ENCODE measurements at regions not wholly inside any gene's neighbourhood (a gene's known extent, or its start where the extent isn't known, plus 50 kb on each side); places are given as distances from the start of the nearest gene placed in this dataset.

DNA sequence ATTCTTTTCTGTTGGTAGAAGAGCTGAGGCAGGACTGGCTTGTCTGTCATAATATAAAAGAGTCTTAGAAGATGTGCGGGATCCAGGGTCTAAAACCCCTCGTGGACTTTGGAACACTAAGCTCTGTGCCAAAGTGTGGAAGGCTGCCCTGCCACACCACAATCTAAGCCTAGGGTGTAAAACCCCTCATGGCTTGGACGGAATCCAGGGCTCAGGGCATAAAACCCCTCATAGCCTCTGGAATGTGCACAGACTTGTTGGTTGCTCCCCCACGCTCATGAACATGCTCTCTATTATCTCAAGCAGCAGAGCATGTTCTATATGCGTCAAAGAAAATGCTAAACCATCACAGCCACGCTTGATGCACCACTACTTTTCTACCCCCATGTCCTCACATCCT, 483.6 kb downstream of the GABRG1 start:
- CTCF ChIA-PET (ENCODE audit: low intra/inter-chr PET ratio, low total read pairs) = no interaction called here
- ATAC-seq (no peak), DNase-seq (ENCODE audit: low spot score) (no peak), FAIRE-seq (no peak)
- no peaks in the 10 kb centered on the region for H3K36me3 ChIP-seq (replicated peaks in 1 of 2; ENCODE audit: control insufficient read depth in 1 of 2, insufficient read depth in 2 of 2, low read length in 2 of 2)
- H3K9ac ChIP-seq (ENCODE audit: insufficient read depth, low read depth, low read length) = no peak overlapping the region
- no peaks in the 10 kb centered on the region for H3K4me1 ChIP-seq (ENCODE audit: insufficient read depth, low read length)
- no peak overlapping the region for H3K4me2 ChIP-seq (ENCODE audit: low read depth, low read length)
- TF ChIP-seq CC2D1A (CRISPR knock-in tag; IDR thresholded peaks at IDR 0.05) (no peak), DNMT1 (CRISPR knock-in tag; IDR thresholded peaks at IDR 0.05) (no peak), ZSCAN21 (CRISPR knock-in tag; IDR thresholded peaks at IDR 0.05; ENCODE audit: borderline replicate concordance) (no peak), REL (CRISPR knock-in tag; conservative IDR thresholded peaks at IDR 0.05) (no peak), FOXP1 (IDR thresholded peaks at IDR 0.05) (no peak), FOXP1 (CRISPR knock-in tag; IDR thresholded peaks at IDR 0.05) (no peak), ZNF782 (CRISPR knock-in tag; IDR thresholded peaks at IDR 0.05; ENCODE audit: borderline replicate concordance) (no peak)
- TF ChIP-seq, protein P1, sequence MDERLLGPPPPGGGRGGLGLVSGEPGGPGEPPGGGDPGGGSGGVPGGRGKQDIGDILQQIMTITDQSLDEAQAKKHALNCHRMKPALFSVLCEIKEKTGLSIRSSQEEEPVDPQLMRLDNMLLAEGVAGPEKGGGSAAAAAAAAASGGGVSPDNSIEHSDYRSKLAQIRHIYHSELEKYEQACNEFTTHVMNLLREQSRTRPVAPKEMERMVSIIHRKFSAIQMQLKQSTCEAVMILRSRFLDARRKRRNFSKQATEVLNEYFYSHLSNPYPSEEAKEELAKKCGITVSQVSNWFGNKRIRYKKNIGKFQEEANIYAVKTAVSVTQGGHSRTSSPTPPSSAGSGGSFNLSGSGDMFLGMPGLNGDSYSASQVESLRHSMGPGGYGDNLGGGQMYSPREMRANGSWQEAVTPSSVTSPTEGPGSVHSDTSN (CRISPR knock-in tag; IDR thresholded peaks at IDR 0.05) = no peak
- TF ChIP-seq, protein P2, sequence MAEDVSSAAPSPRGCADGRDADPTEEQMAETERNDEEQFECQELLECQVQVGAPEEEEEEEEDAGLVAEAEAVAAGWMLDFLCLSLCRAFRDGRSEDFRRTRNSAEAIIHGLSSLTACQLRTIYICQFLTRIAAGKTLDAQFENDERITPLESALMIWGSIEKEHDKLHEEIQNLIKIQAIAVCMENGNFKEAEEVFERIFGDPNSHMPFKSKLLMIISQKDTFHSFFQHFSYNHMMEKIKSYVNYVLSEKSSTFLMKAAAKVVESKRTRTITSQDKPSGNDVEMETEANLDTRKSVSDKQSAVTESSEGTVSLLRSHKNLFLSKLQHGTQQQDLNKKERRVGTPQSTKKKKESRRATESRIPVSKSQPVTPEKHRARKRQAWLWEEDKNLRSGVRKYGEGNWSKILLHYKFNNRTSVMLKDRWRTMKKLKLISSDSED (CRISPR knock-in tag; IDR thresholded peaks at IDR 0.05) = no peak
- TF ChIP-seq, protein P3, sequence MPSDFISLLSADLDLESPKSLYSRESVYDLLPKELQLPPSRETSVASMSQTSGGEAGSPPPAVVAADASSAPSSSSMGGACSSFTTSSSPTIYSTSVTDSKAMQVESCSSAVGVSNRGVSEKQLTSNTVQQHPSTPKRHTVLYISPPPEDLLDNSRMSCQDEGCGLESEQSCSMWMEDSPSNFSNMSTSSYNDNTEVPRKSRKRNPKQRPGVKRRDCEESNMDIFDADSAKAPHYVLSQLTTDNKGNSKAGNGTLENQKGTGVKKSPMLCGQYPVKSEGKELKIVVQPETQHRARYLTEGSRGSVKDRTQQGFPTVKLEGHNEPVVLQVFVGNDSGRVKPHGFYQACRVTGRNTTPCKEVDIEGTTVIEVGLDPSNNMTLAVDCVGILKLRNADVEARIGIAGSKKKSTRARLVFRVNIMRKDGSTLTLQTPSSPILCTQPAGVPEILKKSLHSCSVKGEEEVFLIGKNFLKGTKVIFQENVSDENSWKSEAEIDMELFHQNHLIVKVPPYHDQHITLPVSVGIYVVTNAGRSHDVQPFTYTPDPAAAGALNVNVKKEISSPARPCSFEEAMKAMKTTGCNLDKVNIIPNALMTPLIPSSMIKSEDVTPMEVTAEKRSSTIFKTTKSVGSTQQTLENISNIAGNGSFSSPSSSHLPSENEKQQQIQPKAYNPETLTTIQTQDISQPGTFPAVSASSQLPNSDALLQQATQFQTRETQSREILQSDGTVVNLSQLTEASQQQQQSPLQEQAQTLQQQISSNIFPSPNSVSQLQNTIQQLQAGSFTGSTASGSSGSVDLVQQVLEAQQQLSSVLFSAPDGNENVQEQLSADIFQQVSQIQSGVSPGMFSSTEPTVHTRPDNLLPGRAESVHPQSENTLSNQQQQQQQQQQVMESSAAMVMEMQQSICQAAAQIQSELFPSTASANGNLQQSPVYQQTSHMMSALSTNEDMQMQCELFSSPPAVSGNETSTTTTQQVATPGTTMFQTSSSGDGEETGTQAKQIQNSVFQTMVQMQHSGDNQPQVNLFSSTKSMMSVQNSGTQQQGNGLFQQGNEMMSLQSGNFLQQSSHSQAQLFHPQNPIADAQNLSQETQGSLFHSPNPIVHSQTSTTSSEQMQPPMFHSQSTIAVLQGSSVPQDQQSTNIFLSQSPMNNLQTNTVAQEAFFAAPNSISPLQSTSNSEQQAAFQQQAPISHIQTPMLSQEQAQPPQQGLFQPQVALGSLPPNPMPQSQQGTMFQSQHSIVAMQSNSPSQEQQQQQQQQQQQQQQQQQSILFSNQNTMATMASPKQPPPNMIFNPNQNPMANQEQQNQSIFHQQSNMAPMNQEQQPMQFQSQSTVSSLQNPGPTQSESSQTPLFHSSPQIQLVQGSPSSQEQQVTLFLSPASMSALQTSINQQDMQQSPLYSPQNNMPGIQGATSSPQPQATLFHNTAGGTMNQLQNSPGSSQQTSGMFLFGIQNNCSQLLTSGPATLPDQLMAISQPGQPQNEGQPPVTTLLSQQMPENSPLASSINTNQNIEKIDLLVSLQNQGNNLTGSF (CRISPR knock-in tag; IDR thresholded peaks at IDR 0.05) = no peak
- POLR2A ChIA-PET = no interaction called here
- no peaks in the 10 kb centered on the region for H3K27me3 ChIP-seq (ENCODE audit: control insufficient read depth in 1 of 2, insufficient read depth in 2 of 2, low read length in 2 of 2)
- WGBS (ENCODE audit: low lambda C conversion rate) = 3% methylated on average over 6 of the region's 6 CpGs
- H3K9me3 ChIP-seq (ENCODE audit: low read length) = no peaks in the 10 kb centered on the region
- no peak overlapping the region for H2AFZ ChIP-seq (ENCODE audit: low read length)
- intact Hi-C loops (cut with micrococcal nuclease; ENCODE audit: unreplicated experiment) (no loop called here), in situ Hi-C loops (cut with HindIII; ENCODE audit: extremely low pct_ligation_motif_present, low pct_unique_long_range_greater_than_20kb) (no loop called here)
- no peaks in the 10 kb centered on the region for H4K20me1 ChIP-seq (ENCODE audit: insufficient read depth, low read length)
- no TSS peak for BruUV-seq (replicated peaks)
- H3K4me3 ChIP-seq (replicated peaks in 1 of 3; ENCODE audit: insufficient read depth in 1 of 3, low read depth in 2 of 3, low read length in 3 of 3) = no peak overlapping the region
- H3K27ac ChIP-seq (ENCODE audit: extremely low read length, insufficient read depth, low read length) = no peak overlapping the region
- H3K79me2 ChIP-seq (ENCODE audit: insufficient read depth, low read length) = no peaks in the 10 kb centered on the region

Measured in HepG2 (cell line).